GM12892 (cell line): ENCODE measurements at regions not wholly inside any gene's neighbourhood (a gene's known extent, or its start where the extent isn't known, plus 50 kb on each side); places are given as distances from the start of the nearest gene placed in this dataset.

ENCODE experiments used
- DNase-seq: peaks from one replicate; pipeline ENCODE4 v3.0.0; 2011; ENCODE audit not compliant: insufficient read length
- FAIRE-seq: peaks from 2 replicates; lab custom pipeline; 2011; peaks lifted over from hg19 to GRCh38; lab: Jason Lieb, UNC
- POLR2A ChIP-seq: IDR thresholded peaks from 2 replicates; pipeline ENCODE4 v1.6.1; 2011; ENCODE audit warnings: low read depth, low read length, control low read depth
- POLR2AphosphoS5 ChIP-seq: IDR thresholded peaks from 2 replicates; pipeline ENCODE4 v1.6.1; 2011; ENCODE audit warnings: low read depth, low read length, control low read depth
- TAF1 ChIP-seq: IDR thresholded peaks from 2 replicates; pipeline ENCODE4 v1.6.1; 2011; ENCODE audit warnings: low read depth, mild to moderate bottlenecking, control low read depth, low read length, borderline replicate concordance

DNA sequence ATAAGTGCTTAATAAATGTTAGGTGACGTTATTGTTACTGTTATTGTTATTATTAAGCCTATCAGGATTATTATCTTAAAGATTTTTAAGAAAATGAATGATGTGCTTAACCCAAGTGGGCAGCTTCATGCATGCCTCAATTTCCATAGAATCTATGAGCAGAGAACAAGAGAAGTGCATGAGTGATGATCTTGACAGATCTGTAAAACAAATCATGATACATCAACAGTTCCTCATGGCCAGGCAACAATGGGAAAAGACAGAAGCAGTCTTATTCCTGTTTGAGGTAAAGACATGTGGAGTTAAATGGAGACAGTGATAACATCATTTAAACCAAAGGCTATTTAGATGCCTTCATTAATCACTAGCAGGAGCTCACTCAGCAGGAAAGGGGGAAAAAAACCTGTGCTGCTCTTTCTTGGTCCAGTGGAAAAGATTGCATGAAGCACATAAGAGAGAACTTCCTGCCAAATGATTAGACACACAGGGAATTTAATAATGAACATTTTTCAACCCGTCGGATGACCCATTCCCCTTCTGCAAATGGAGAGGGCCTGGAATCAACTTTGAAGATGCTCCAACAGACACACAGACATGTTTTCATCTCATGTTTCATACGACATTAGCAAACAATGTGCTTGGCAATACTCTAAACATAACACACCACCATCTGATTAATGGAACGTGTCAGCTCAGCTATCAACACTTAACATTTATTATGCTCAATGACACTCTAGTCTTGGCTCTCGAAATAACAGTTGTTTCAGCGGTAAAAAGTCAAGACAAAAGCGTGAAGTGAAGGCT lies 212.2 kb upstream of the LRRN1 start:
- TF ChIP-seq TAF1 = no peak
- TF ChIP-seq POLR2A = no peak
- TF ChIP-seq POLR2AphosphoS5 = no peak
- FAIRE-seq (no peak), DNase-seq (no peak)

DNA sequence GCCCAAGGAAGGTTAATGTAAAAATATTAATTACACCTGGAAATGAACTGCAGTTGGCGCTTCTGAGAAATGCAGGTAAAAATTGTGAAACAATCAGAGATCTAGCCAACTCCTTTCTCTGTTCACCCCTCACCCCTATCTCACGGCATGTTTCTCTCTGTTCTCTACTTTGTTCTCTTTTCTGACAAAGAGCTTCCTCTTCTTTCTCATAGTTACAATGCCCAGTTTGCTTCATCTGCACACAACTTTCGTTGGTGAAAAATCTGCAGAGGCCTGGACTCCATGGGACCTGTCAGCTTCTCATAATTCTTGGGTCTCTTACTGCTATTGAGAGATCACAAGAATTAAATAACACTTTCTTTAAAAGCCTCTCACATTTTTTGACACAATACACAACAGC lies 212.9 kb upstream of the LRRN1 start:
- TF ChIP-seq POLR2A (no peak), TAF1 (no peak), POLR2AphosphoS5 (no peak)
- no peak for FAIRE-seq
- DNase-seq = no peak

GRCh38 chr3:3579658-3580057 lies 219.6 kb upstream of the LRRN1 start:
- FAIRE-seq (no peak), DNase-seq (no peak)
- TF ChIP-seq TAF1 (no peak), POLR2AphosphoS5 (no peak), POLR2A (no peak)

- DNase-seq (no peak), FAIRE-seq (no peak)
- TF ChIP-seq POLR2AphosphoS5 (no peak), TAF1 (no peak), POLR2A (no peak)
Observed at GRCh38 chr3:3578718-3579117, 220.5 kb upstream of the LRRN1 start.

DNA sequence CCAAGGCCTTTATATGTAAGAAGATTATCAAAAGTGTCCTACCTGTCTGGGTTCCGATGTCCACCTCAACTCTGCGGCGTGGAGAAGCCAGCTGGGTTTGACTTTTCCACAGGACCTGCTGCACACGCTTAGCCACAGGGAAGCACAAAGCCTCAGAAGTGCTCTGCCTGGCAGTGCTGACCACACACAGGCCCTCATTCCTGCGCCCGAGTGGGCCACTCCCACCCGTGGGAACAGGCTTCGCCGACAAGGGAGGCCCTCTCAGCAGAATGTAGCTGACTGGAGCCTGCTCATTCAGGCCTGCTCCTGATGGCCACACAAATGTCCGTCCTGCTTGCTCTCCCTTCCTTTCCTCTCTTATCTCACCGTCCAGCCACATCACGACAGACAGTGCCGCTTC lies 221.4 kb upstream of the LRRN1 start:
- TF ChIP-seq POLR2A (no peak), TAF1 (no peak), POLR2AphosphoS5 (no peak)
- DNase-seq (no peak), FAIRE-seq (no peak)

DNA sequence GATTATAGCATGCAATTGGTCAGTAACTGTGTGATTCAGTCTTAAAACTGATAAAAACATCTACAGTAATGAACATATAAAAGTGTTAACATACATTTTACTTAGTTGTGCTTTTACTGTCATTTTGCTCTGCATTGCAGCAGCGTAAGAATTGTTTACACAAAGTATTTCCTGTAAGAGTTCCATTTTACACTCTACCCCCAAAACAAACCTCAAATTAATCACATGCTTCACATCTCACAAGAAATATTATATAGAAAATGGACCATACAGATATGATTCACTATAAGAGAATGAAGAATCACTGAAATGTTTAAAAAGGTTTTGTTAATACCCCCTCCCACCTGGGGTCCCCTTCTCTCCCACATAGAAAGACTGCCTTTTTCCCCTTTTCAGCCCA lies 225.9 kb upstream of the LRRN1 start:
- DNase-seq (no peak), FAIRE-seq (no peak)
- TF ChIP-seq POLR2AphosphoS5 (no peak), POLR2A (no peak), TAF1 (no peak)

DNA sequence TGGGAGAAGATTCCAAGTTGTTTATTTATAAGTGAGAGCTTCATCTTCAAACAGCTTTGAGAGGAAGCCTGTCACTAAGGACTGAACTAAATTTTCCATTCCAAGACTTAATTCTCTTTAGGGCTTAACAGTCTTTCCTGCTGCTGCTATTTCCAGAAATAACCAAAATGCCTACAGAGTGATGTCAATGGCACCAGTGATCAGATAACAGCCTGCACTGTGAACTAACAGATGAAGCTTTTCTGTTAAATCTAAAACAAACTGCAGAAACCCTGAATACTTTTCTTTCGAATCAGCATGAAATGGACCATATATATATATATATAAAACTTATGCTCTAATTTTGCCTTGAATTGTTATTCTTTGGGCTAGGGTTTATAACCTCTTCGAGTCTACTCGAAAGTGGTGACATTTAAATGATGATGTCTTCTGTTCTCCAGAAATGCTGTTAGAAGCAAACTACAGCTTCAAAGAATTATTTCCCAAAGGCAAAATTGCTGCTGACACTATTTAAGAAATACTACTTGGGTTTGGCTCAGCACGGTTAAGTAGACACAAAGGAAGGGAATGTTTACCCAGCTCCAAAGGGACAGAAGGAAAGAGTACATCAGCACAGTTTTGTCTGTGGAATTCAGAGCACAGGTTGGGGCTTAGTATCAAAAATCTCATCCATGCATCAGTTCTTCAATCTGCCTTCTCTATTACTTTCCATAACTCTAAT lies 238.5 kb upstream of the LRRN1 start:
- FAIRE-seq (no peak), DNase-seq (no peak)
- TF ChIP-seq POLR2AphosphoS5 (no peak), TAF1 (no peak), POLR2A (no peak)

DNA sequence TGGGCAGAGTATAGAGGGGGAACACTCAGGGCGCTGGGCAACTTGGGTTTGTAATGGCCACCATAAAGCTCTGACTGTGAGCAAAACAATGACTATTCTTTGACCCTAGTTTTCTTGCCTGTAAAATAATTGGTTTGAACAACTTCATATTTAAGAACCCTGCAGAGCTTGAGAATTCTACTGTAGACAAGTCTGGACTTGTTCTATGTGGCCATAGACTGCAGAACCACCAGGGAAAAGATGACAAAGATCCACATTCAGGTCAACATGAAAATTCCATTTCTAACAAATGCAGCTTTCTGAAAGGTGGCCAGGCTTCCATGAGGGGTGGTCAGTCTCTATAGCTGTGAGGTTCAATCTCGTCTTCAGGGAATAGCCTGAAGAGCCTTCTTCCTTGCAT lies 239.4 kb upstream of the LRRN1 start:
- DNase-seq = no peak

GRCh38 chr3:3556078-3556477 lies 243.2 kb upstream of the LRRN1 start:
- no peak for FAIRE-seq
- no peak for DNase-seq
- TF ChIP-seq POLR2AphosphoS5 = no peak

More for the DNA sequence above, 239.4 kb upstream of the LRRN1 start:
- TF ChIP-seq POLR2A (no peak), TAF1 (no peak), POLR2AphosphoS5 (no peak)
- FAIRE-seq = no peak

DNA sequence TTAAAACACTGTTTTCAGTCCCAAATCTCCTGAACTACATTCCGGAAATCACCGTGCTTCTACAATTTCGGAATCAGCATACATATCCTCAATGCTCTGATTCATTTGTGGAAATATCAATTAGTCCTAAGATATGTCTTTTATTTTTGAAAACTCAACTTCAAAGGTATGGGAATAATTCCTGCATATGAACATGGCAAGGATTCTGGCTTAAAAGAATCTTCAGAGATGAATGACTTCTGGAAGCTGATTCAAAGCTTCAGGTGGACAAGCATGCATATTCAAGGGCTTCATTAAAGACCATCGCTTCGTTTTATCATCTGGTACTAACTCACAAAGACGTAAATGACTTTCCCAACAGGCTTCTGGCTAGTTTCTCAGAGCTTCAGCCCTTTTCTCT lies 246.0 kb upstream of the LRRN1 start:
- DNase-seq (no peak), FAIRE-seq (no peak)
- TF ChIP-seq TAF1 (no peak), POLR2A (no peak), POLR2AphosphoS5 (no peak)

DNA sequence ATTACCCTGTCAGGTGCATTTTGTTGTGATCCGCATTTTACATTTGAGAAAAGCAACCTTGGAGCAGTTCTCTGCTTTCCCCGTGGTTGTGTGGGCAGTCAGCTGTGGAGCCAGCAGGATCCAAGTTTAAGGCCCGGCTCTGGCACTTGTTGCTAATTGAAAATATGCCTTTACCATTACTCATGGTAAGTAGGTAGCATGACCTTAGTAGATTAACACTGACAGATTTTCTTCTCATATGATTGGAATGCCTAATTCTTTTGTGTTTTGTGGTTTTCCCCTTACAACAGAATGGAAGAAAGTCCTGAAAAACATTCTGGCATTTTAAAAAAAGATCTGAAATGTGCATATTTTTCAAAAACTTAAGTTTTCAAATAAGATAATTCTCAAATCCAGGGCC lies 246.5 kb upstream of the LRRN1 start:
- FAIRE-seq (no peak), DNase-seq (no peak)
- TF ChIP-seq TAF1 (no peak), POLR2A (no peak), POLR2AphosphoS5 (no peak)

DNA sequence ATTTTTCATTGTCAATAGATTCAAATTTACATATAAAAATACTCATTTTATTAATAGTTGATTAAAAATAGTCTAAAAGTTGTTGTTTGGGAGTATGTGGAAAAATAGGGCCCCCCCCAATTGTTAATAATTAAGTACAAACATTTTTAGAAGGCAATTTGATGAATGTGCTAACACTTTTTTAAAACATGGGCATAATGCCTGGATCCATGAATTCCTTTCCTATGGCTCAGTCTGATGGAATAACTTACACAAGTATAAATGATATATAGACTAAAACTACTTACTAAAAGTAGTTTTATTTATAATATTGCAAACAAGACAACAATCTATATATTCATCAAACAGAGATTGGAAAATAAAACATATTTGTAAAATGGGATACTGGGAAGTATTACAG lies 247.2 kb upstream of the LRRN1 start:
- FAIRE-seq (no peak), DNase-seq (no peak)
- TF ChIP-seq POLR2AphosphoS5 = no peak
- TF ChIP-seq TAF1 = no peak
- no peak for TF ChIP-seq POLR2A
